Neural progenitor cell (in vitro differentiated cells): ENCODE measurements at regions not wholly inside any gene's neighbourhood (a gene's known extent, or its start where the extent isn't known, plus 50 kb on each side); places are given as distances from the start of the nearest gene placed in this dataset.
A peak's percentile ranks its signal among the peaks of the same experiment; 100 is the strongest.

ENCODE experiments used
- DNase-seq: peaks from one replicate; pipeline ENCODE4 v3.0.0-alpha.2; 2016; ENCODE audit warnings: low spot score
- H2AFZ ChIP-seq: fragments of 200-600 bp; sonication (generic); replicated peaks from 2 replicates; pipeline ENCODE4 v1.6.1; 2016; ENCODE audit warnings: antibody characterized with exemption
- H3F3A ChIP-seq: fragments of 200-600 bp; sonication (generic); 2 replicates; pipeline ENCODE4 v1.6.1; 2016; ENCODE audit warnings: antibody characterized with exemption, low read depth
- H3K27ac ChIP-seq: fragments of 200-600 bp; sonication (generic); 2 replicates; pipeline ENCODE4 v1.5.1; 2016; ENCODE audit warnings: mild to moderate bottlenecking
- H3K27me3 ChIP-seq: fragments of 200-600 bp; sonication (generic); 2 replicates; pipeline ENCODE4 v1.6.1; 2016; ENCODE audit warnings: mild to moderate bottlenecking, moderate library complexity
- H3K36me3 ChIP-seq: fragments of 200-600 bp; sonication (generic); 2 replicates; pipeline ENCODE4 v1.5.1; 2016
- H3K4me1 ChIP-seq: fragments of 200-600 bp; sonication (generic); 2 replicates; pipeline ENCODE4 v1.6.1; 2016; ENCODE audit warnings: mixed run types
- H3K4me2 ChIP-seq: fragments of 200-600 bp; sonication (generic); 2 replicates; pipeline ENCODE4 v1.6.1; 2016
- H3K4me3 ChIP-seq: fragments of 200-600 bp; sonication (generic); 2 replicates; pipeline ENCODE4 v1.5.1; 2016
- H3K79me2 ChIP-seq: fragments of 200-600 bp; sonication (generic); 2 replicates; pipeline ENCODE4 v1.6.1; 2016; ENCODE audit warnings: low read depth
- H3K9ac ChIP-seq: fragments of 200-600 bp; sonication (generic); 2 replicates; pipeline ENCODE4 v1.6.1; 2016
- H3K9me3 ChIP-seq: fragments of 200-600 bp; sonication (generic); 2 replicates; pipeline ENCODE4 v1.5.1; 2016; ENCODE audit warnings: low read depth
- H4K20me1 ChIP-seq: fragments of 200-600 bp; sonication (generic); 2 replicates; pipeline ENCODE4 v1.6.1; 2016; ENCODE audit warnings: low read depth
- H3K27ac Mint-ChIP-seq: 3 replicates; pipeline ENCODE4 v1.8.0; 2021; ENCODE audit warnings: mixed read lengths
- H3K27me3 Mint-ChIP-seq: 2 replicates; pipeline ENCODE4 v1.8.0; 2022; ENCODE audit warnings: low read depth, mild to moderate bottlenecking, inconsistent platforms, moderate library complexity, mixed read lengths; ENCODE audit not compliant: insufficient read depth
- H3K36me3 Mint-ChIP-seq: 3 replicates; pipeline ENCODE4 v1.8.0; 2021; ENCODE audit warnings: mixed read lengths
- H3K4me1 Mint-ChIP-seq: 3 replicates; pipeline ENCODE4 v1.8.0; 2021; ENCODE audit warnings: mixed read lengths
- H3K4me3 Mint-ChIP-seq: 3 replicates; pipeline ENCODE4 v1.8.0; 2021; ENCODE audit warnings: mild to moderate bottlenecking, moderate library complexity, mixed read lengths
- H3K9me3 Mint-ChIP-seq: 3 replicates; pipeline ENCODE4 v1.8.0; 2020; ENCODE audit warnings: mixed read lengths
- CTCF ChIP-seq: fragments of 200-600 bp; sonication (generic); IDR thresholded peaks from 2 replicates; pipeline ENCODE4 v1.5.1; 2017; ENCODE audit warnings: antibody characterized with exemption, mild to moderate bottlenecking
- EZH2 ChIP-seq: fragments of 200-600 bp; sonication (generic); IDR thresholded peaks from 2 replicates; pipeline ENCODE4 v1.6.1; 2017; ENCODE audit warnings: antibody characterized with exemption, mild to moderate bottlenecking, moderate library complexity
- EZH2phosphoT487 ChIP-seq: fragments of 200-600 bp; sonication (generic); IDR thresholded peaks from 2 replicates; pipeline ENCODE4 v1.6.1; 2017; ENCODE audit warnings: antibody characterized with exemption

DNA sequence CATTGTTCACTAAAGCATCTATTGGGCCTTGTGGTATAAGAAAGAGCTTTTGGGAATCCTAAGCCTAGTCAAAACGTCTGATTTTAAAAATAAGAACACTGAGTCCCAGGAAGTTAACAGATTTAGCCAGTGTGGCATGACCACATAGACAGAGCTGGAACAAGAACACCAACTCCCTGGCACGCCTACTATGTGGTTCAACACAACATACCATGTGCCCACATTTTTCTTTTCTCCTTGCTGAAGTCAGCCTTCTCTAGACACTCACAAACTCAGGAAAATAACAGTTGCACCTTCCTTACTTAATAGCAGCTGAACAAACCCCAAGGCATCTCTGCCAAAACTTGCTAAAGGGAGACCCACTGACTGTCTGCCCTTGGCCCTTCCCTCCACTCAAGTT lies 124.8 kb downstream of the C1D start:
- Mint-ChIP-seq H3K36me3 (peaks cover 3% of the 10 kb centered on the region), H3K27ac (peak overlapping the region; percentile 55), H3K27me3 (no peaks in the 10 kb centered on the region), H3K4me3 (no peak overlapping the region), H3K9me3 (peaks cover 29% of the 10 kb centered on the region), H3K4me1 (peaks cover 10% of the 10 kb centered on the region)
- Histone ChIP-seq H3K4me1 (no peaks in the 10 kb centered on the region), H3K36me3 (no peaks in the 10 kb centered on the region), H3K9ac (no peak overlapping the region), H3K9me3 (no peaks in the 10 kb centered on the region), H3K4me3 (no peak overlapping the region), H3K27ac (no peak overlapping the region), H2AFZ (no peak overlapping the region), H3K79me2 (no peaks in the 10 kb centered on the region), H4K20me1 (no peaks in the 10 kb centered on the region), H3K4me2 (no peak overlapping the region), H3F3A (no peaks in the 10 kb centered on the region), H3K27me3 (no peaks in the 10 kb centered on the region)
- no peak for TF ChIP-seq EZH2phosphoT487
- TF ChIP-seq EZH2: no peak
- no peak for TF ChIP-seq CTCF
- DNase-seq: no peak

DNA sequence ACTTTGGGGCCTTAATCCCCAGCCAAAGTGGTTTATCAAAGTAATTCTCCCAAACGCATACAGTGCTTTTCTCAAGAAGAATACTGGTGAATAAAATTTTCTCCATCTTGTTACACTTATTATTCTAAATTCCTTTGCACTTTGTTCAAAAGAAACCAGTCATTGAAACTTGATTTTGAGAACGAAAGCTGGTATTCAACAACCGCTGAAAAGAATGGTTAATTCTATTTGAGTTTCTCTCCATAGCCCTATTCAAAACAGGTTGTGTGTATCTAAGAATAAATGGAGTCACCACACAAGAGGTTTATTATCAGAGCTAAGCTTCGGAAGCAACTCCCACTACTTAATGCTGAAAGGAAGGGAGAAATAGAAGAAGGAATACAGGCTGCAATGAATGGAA lies 117.7 kb downstream of the C1D start:
- Mint-ChIP-seq H3K36me3 (no peaks in the 10 kb centered on the region), H3K27ac (peak overlapping the region; percentile 89), H3K4me1 (peaks cover 26% of the 10 kb centered on the region), H3K27me3 (peaks cover 2% of the 10 kb centered on the region), H3K4me3 (no peak overlapping the region), H3K9me3 (peaks cover 17% of the 10 kb centered on the region)
- Histone ChIP-seq H3K36me3 (no peaks in the 10 kb centered on the region), H3F3A (peaks cover 19% of the 10 kb centered on the region), H4K20me1 (no peaks in the 10 kb centered on the region), H3K27ac (peak overlapping the region; percentile 22), H3K4me2 (peak overlapping the region; percentile 35), H3K9me3 (no peaks in the 10 kb centered on the region), H3K4me3 (no peak overlapping the region), H3K27me3 (no peaks in the 10 kb centered on the region), H2AFZ (no peak overlapping the region), H3K9ac (no peak overlapping the region), H3K4me1 (peaks cover 29% of the 10 kb centered on the region), H3K79me2 (no peaks in the 10 kb centered on the region)
- TF ChIP-seq EZH2phosphoT487: no peak
- no peak for TF ChIP-seq EZH2
- no peak for TF ChIP-seq CTCF
- DNase-seq: peak; percentile 21

GRCh38 chr2:67945940-67946339 lies 116.9 kb downstream of the C1D start:
- Histone ChIP-seq H3K4me2 (peak overlapping the region; percentile 59), H3K9me3 (no peaks in the 10 kb centered on the region), H3K4me1 (peaks cover 29% of the 10 kb centered on the region), H3K4me3 (no peak overlapping the region), H3K27ac (no peak overlapping the region), H3K36me3 (no peaks in the 10 kb centered on the region), H4K20me1 (no peaks in the 10 kb centered on the region), H3K79me2 (no peaks in the 10 kb centered on the region), H3F3A (peaks cover 19% of the 10 kb centered on the region), H2AFZ (no peak overlapping the region), H3K27me3 (no peaks in the 10 kb centered on the region), H3K9ac (no peak overlapping the region)
- H3K4me1 Mint-ChIP-seq: peaks cover 27% of the 10 kb centered on the region
- peaks cover 3% of the 10 kb centered on the region for H3K27me3 Mint-ChIP-seq
- H3K27ac Mint-ChIP-seq: peak overlapping the region; percentile 12
- peaks cover 17% of the 10 kb centered on the region for H3K9me3 Mint-ChIP-seq
- H3K4me3 Mint-ChIP-seq: no peak overlapping the region
- no peak for TF ChIP-seq EZH2
- no peak for TF ChIP-seq CTCF
- no peak for TF ChIP-seq EZH2phosphoT487
- no peak for DNase-seq
- no peaks in the 10 kb centered on the region for H3K36me3 Mint-ChIP-seq
